ENCODE measurements at regions not wholly inside any gene's neighbourhood (a gene's known extent, or its start where the extent isn't known, plus 50 kb on each side); places are given as distances from the start of the nearest gene placed in this dataset.

- TF ChIP-seq CTCF (IDR thresholded peaks at IDR 0.05; ENCODE audit: insufficient read depth, low read depth, low read length), result no peak
- TF ChIP-seq EZH2 (IDR thresholded peaks at IDR 0.05; ENCODE audit: insufficient read depth, low read length), result no peak
Measured at GRCh38 chr12:90816353-90817089, 138.5 kb downstream of the CCER1 start.
